BE2C (cell line): ENCODE measurements at regions not wholly inside any gene's neighbourhood (a gene's known extent, or its start where the extent isn't known, plus 50 kb on each side); places are given as distances from the start of the nearest gene placed in this dataset.

Source experiments
- DNase-seq: peaks from one replicate; pipeline ENCODE4 v3.0.0-alpha.2; 2020
- H3K27me3 ChIP-seq: fragments of 250-450 bp; sonication (Bioruptor Pico); 2 replicates; pipeline ENCODE4 v1.5.1; 2020; ENCODE audit warnings: mild to moderate bottlenecking
- H3K36me3 ChIP-seq: fragments of 250-450 bp; sonication (Bioruptor Pico); 2 replicates; pipeline ENCODE4 v1.5.1; 2020; ENCODE audit warnings: mild to moderate bottlenecking
- H3K4me1 ChIP-seq: fragments of 250-450 bp; sonication (Bioruptor Pico); 2 replicates; pipeline ENCODE4 v1.5.1; 2020
- H3K4me3 ChIP-seq: 2 replicates; pipeline ENCODE4 v1.5.1; 2011; ENCODE audit warnings: low read depth, low read length
- H3K9me3 ChIP-seq: fragments of 250-450 bp; sonication (Bioruptor Pico); 2 replicates; pipeline ENCODE4 v1.5.1; 2020
- CTCF ChIP-seq: IDR thresholded peaks from 2 replicates; pipeline ENCODE4 v1.5.1; 2012; ENCODE audit warnings: mild to moderate bottlenecking, low read depth, low read length

- TF ChIP-seq CTCF = no peak
- Histone ChIP-seq H3K27me3 (no peaks in the 10 kb centered on the region), H3K4me1 (no peaks in the 10 kb centered on the region), H3K4me3 (no peak overlapping the region), H3K36me3 (no peaks in the 10 kb centered on the region), H3K9me3 (no peaks in the 10 kb centered on the region)
- DNase-seq = no peak
Observed at GRCh38 chr20:52372169-52372568, 180.6 kb upstream of the ZFP64 start.

DNA sequence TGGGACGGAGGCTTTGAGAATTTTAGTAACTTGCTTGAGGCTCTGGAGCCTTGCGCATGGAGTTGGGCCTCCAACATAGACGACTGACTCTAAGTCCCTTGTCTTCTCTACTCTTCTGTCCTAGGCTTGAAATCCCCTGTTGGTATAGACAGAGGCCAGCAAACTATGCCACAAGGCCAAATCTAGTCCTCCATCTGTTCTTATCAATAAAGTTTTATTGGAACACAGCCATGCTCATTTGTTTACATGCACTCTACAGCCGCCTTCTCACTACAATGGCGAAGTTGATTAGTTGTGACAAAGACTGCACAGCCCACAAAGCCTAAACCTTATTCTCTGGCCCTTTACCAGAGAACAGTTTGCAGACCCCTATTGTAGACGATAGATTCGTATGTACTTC, 174.1 kb upstream of the ZFP64 start:
- Histone ChIP-seq H3K27me3 (no peaks in the 10 kb centered on the region), H3K4me1 (peaks cover 5% of the 10 kb centered on the region; the same call in 1 of the 2 replicates), H3K9me3 (no peaks in the 10 kb centered on the region), H3K36me3 (no peaks in the 10 kb centered on the region), H3K4me3 (no peak overlapping the region)
- DNase-seq = no peak
- TF ChIP-seq CTCF = no peak

DNA sequence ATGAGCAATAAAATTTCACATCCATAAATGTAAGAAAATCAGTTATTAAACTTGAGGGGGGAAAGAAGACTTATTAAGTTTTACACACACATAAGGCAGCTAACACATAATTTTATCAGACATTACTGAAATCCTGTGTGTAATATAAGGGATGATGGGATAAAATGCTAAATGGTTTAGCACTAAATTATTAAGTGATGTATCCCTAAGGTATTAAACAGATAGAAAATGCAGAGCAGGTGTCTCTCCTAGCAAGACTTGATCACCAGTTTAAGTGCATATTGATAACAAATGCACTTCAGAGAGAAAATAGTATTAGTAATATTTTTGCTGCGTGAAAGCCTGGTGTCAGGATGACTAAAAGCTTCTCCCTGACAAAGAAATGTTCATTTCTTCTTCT, 172.8 kb upstream of the ZFP64 start:
- H3K36me3 ChIP-seq = no peaks in the 10 kb centered on the region
- no peak for TF ChIP-seq CTCF
- peaks cover 5% of the 10 kb centered on the region; the same call in 1 of the 2 replicates for H3K4me1 ChIP-seq
- H3K4me3 ChIP-seq = no peak overlapping the region
- H3K27me3 ChIP-seq = no peaks in the 10 kb centered on the region
- DNase-seq = no peak
- H3K9me3 ChIP-seq = no peaks in the 10 kb centered on the region

GRCh38 chr20:52361650-52362049, 170.1 kb upstream of the ZFP64 start:
- no peak for TF ChIP-seq CTCF

DNA sequence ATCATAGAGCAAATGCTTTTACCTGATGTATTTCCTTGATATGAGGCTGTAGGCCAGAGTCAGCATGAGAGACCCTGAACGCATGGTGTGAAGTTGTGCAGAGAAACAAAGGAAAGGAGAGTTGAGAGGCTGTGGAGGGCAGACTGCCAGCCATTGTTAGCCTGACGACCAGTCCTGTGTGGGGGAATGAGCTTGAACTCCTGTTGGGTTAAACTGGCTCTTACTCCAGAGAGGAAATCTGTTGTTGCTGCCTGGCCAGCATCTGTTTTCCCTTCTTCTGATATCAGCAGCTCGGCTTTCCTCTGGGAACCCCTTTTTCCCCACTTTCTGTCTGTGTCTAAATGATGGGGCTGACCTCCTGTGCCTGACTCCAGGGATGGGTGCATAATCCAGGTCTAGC, 158.2 kb upstream of the ZFP64 start:
- no peaks in the 10 kb centered on the region for H3K27me3 ChIP-seq
- H3K9me3 ChIP-seq = no peaks in the 10 kb centered on the region
- H3K4me3 ChIP-seq = no peak overlapping the region
- peaks cover 8% of the 10 kb centered on the region; the same call in 1 of the 2 replicates for H3K4me1 ChIP-seq
- DNase-seq = peak; percentile 14
- H3K36me3 ChIP-seq = no peaks in the 10 kb centered on the region
- TF ChIP-seq CTCF = no peak

More at GRCh38 chr20:52361650-52362049, 170.1 kb upstream of the ZFP64 start:
- Histone ChIP-seq H3K9me3 (no peaks in the 10 kb centered on the region), H3K4me3 (no peak overlapping the region), H3K27me3 (no peaks in the 10 kb centered on the region), H3K36me3 (no peaks in the 10 kb centered on the region), H3K4me1 (peaks cover 5% of the 10 kb centered on the region; the same call in 1 of the 2 replicates)
- no peak for DNase-seq

DNA sequence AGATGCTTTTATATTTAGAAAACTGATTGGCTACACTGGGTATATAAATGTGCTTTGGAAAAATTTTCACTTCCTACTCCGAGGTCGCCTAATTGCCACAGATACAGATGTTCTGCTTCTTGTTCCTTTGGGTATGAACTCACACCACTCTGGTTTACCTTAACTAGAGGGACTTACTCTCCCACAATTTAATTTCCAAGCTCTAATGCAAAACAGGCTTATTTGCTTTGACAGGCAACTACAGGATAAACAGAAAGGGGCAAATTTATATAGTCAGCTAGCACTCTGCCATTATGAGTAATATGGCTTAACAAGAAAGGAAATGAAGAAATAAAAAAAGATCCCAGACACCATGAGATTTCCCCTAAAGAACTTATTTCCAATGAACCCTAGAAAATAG, 156.9 kb upstream of the ZFP64 start:
- DNase-seq = peak; percentile 20
- TF ChIP-seq CTCF = no peak
- no peak overlapping the region for H3K4me3 ChIP-seq
- H3K36me3 ChIP-seq = no peaks in the 10 kb centered on the region
- no peaks in the 10 kb centered on the region for H3K9me3 ChIP-seq
- no peaks in the 10 kb centered on the region for H3K27me3 ChIP-seq
- peaks cover 17% of the 10 kb centered on the region for H3K4me1 ChIP-seq
